A673 (cell line): ENCODE measurements at regions not wholly inside any gene's neighbourhood (a gene's known extent, or its start where the extent isn't known, plus 50 kb on each side); places are given as distances from the start of the nearest gene placed in this dataset.

Experiments
- BruUV-seq: library from RNA; stranded (reverse); fragments of 400-500 nt; replicated peaks from 2 replicates; lab custom pipeline; 2021; lab: Mats Ljungman, UMichigan
- CTCF ChIA-PET: fragments of 300-600 bp; sonication (Branson Sonifier 250); formaldehyde crosslinking; loops from one replicate; lab custom pipeline; 2022; ENCODE audit warnings: antibody characterized with exemption; lab: Charles Lee
- POLR2A ChIA-PET: fragments of 300-600 bp; sonication (Branson Sonifier 250); formaldehyde crosslinking; loops from one replicate; lab custom pipeline; 2022; ENCODE audit warnings: antibody characterized with exemption; ENCODE audit not compliant: low non-redundant PET; lab: Charles Lee
- DNase-seq: peaks from one replicate; pipeline ENCODE4 v3.0.0-alpha.2; 2015; ENCODE audit warnings: low spot score
- H3K27ac ChIP-seq: fragments of 200-600 bp; sonication (generic); 2 replicates; pipeline ENCODE4 v1.5.1; 2016; ENCODE audit warnings: mixed run types, low read depth, mild to moderate bottlenecking, mixed read lengths, antibody characterized with exemption, low read length; ENCODE audit not compliant: poor library complexity, severe bottlenecking
- H3K27me3 ChIP-seq: fragments of 200-600 bp; sonication (generic); replicated peaks from 2 replicates; pipeline ENCODE4 v1.6.1; 2017; ENCODE audit warnings: mixed run types, low read depth, mild to moderate bottlenecking, mixed read lengths, antibody characterized with exemption, low read length; ENCODE audit not compliant: insufficient read depth, poor library complexity
- H3K36me3 ChIP-seq: fragments of 200-600 bp; sonication (generic); 2 replicates; pipeline ENCODE4 v1.6.1; 2016; ENCODE audit warnings: mixed run types, mild to moderate bottlenecking, mixed read lengths, antibody characterized with exemption, low read length; ENCODE audit not compliant: insufficient read depth, poor library complexity, severe bottlenecking
- H3K4me1 ChIP-seq: fragments of 200-600 bp; sonication (generic); 2 replicates; pipeline ENCODE4 v1.6.1; 2017; ENCODE audit warnings: mixed run types, mild to moderate bottlenecking, mixed read lengths, antibody characterized with exemption, low read length; ENCODE audit not compliant: insufficient read depth, poor library complexity, severe bottlenecking
- H3K4me3 ChIP-seq: fragments of 200-600 bp; sonication (generic); 2 replicates; pipeline ENCODE4 v1.5.1; 2016; ENCODE audit warnings: low read depth, mixed run types, mild to moderate bottlenecking, mixed read lengths, low read length; ENCODE audit not compliant: poor library complexity, severe bottlenecking
- H3K9me3 ChIP-seq: fragments of 200-600 bp; sonication (generic); 2 replicates; pipeline ENCODE4 v1.6.1; 2016; ENCODE audit warnings: mixed run types, low read depth, mild to moderate bottlenecking, mixed read lengths, antibody characterized with exemption, low read length; ENCODE audit not compliant: poor library complexity, severe bottlenecking
- CTCF ChIP-seq: fragments of 300-800, 200-600 bp; sonication (generic); conservative IDR thresholded peaks from 2 replicates; pipeline ENCODE4 v1.5.1; 2017; ENCODE audit warnings: low read depth, mild to moderate bottlenecking, antibody characterized with exemption, low read length, moderate library complexity, mixed read lengths
- EZH2 ChIP-seq: fragments of 200-600 bp; sonication (generic); IDR thresholded peaks from 2 replicates; pipeline ENCODE4 v1.6.1; 2017; ENCODE audit warnings: borderline replicate concordance, low read depth, mild to moderate bottlenecking, mixed read lengths, antibody characterized with exemption, low read length; ENCODE audit not compliant: poor library complexity, severe bottlenecking
- intact Hi-C: fragments of 100-400 bp; cut with micrococcal nuclease; formaldehyde crosslinking; loops from one replicate; pipeline ENCODE4 v1.10.0; 2022; ENCODE audit not compliant: unreplicated experiment

DNA sequence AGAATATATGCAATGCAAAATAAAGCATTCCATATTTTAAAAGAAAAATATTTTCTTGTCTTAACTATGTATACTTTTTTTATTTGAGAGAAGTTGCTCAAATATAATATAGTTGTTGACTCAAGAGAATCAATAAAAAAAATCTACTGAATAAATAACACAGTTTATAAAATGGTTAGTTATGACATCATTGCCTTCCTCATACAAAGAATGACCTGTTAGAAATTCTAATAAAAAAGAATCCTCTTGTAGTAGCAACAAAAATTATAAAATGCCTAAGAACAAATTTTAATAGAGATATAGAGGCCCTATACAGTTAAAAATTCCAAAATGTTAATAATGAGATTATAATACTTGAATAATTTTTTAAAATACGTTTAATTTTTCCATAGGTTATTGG is 96.5 kb upstream of the AHI1 start:
- Histone ChIP-seq H3K27me3 (peaks cover 17% of the 10 kb centered on the region), H3K36me3 (no peaks in the 10 kb centered on the region), H3K9me3 (no peaks in the 10 kb centered on the region), H3K4me3 (no peak overlapping the region), H3K4me1 (no peaks in the 10 kb centered on the region), H3K27ac (no peak overlapping the region)
- intact Hi-C loops: no loop called here
- no TSS peak for BruUV-seq
- ChIA-PET POLR2A (interaction anchor here (0.6 kb wide), 1 partner anchor 643 kb away, joined by 5 read pairs; no protein-coding TSS in a partner anchor), CTCF (no interaction called here)
- TF ChIP-seq CTCF (no peak), EZH2 (no peak)
- no peak for DNase-seq

GRCh38 chr6:135600086-135600702 is 102.7 kb upstream of the AHI1 start:
- no TSS peak for BruUV-seq
- Histone ChIP-seq H3K27ac (no peak overlapping the region), H3K36me3 (no peaks in the 10 kb centered on the region), H3K4me1 (no peaks in the 10 kb centered on the region), H3K9me3 (no peaks in the 10 kb centered on the region), H3K27me3 (peaks cover 7% of the 10 kb centered on the region), H3K4me3 (no peak overlapping the region)
- no peak for TF ChIP-seq CTCF
- no peak for TF ChIP-seq EZH2
- POLR2A ChIA-PET: no interaction called here
- CTCF ChIA-PET: no interaction called here
- peak; percentile 22 for DNase-seq
- intact Hi-C loops: no loop called here

DNA sequence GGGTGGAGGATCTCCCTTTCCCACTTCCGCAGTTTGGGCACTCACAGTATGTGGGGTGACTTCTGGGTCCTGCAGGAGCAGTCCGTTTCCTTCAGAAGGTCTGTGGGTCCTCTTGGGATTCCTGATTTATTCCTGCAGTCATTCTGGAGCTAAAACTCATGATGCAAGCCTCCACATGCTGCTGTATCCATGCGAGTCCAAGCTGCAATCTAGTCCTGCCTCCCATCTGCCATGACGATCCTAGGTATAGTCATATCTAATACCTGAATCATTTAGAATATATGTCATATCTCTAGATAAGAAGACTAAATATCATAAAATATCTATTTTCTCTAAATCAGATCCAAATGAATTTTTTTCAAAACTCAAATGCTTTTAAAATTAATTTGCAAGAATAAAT is 103.4 kb upstream of the AHI1 start:
- intact Hi-C loops: no loop called here
- no TSS peak for BruUV-seq
- H3K9me3 ChIP-seq: no peaks in the 10 kb centered on the region
- no peak for DNase-seq
- ChIA-PET POLR2A (no interaction called here), CTCF (no interaction called here)
- no peaks in the 10 kb centered on the region for H3K36me3 ChIP-seq
- TF ChIP-seq EZH2 (no peak), CTCF (no peak)
- H3K27me3 ChIP-seq: peaks cover 15% of the 10 kb centered on the region
- no peak overlapping the region for H3K27ac ChIP-seq
- H3K4me1 ChIP-seq: no peaks in the 10 kb centered on the region
- H3K4me3 ChIP-seq: no peak overlapping the region
